DND-41 (cell line): ENCODE measurements at regions not wholly inside any gene's neighbourhood (a gene's known extent, or its start where the extent isn't known, plus 50 kb on each side); places are given as distances from the start of the nearest gene placed in this dataset.

Experiments
- ATAC-seq: fragments of 200-7000 bp; cut with Tn5 transposase; 3 replicates; pipeline ENCODE4 v1.9.1; 2021; ENCODE audit warnings: low read depth; ENCODE audit not compliant: insufficient read depth
- DNase-seq: peaks from one replicate; pipeline ENCODE4 v3.0.0-alpha.2; 2020
- H2AFZ ChIP-seq: 2 replicates; pipeline ENCODE4 v1.6.0; 2012; ENCODE audit warnings: low read depth, low read length
- H3K27ac ChIP-seq: 2 replicates; pipeline ENCODE4 v1.5.1; 2012; ENCODE audit warnings: low read length, inconsistent platforms
- H3K27me3 ChIP-seq: fragments of 200-600 bp; sonication (generic); 2 replicates; pipeline ENCODE4 v1.6.0; 2012; ENCODE audit warnings: low read length, mild to moderate bottlenecking, inconsistent platforms; ENCODE audit not compliant: insufficient read depth, poor library complexity
- H3K36me3 ChIP-seq: 2 replicates; pipeline ENCODE4 v1.5.1; 2012; ENCODE audit warnings: low read length, inconsistent platforms; ENCODE audit not compliant: insufficient read depth
- H3K4me1 ChIP-seq: 2 replicates; pipeline ENCODE4 v1.5.1; 2012; ENCODE audit warnings: mild to moderate bottlenecking, low read length; ENCODE audit not compliant: insufficient read depth
- H3K4me2 ChIP-seq: 2 replicates; pipeline ENCODE4 v1.6.0; 2012; ENCODE audit warnings: mild to moderate bottlenecking, moderate library complexity, low read length, inconsistent platforms; ENCODE audit not compliant: insufficient read depth
- H3K4me3 ChIP-seq, 2 experiments: fragments of 200-600 bp in 1 of 2; shearing (Covaris generic) in 1 of 2; 2 replicates each; pipeline ENCODE4 v1.5.1; 2012 to 2016; ENCODE audit warnings: inconsistent platforms in 2 of 2, low read length in 2 of 2, mild to moderate bottlenecking in 2 of 2, low read depth in 1 of 2, moderate library complexity in 1 of 2
- H3K79me2 ChIP-seq: 2 replicates; pipeline ENCODE4 v1.6.0; 2012; ENCODE audit warnings: low read length, inconsistent platforms; ENCODE audit not compliant: insufficient read depth
- H3K9ac ChIP-seq: 2 replicates; pipeline ENCODE4 v1.6.0; 2012; ENCODE audit warnings: low read depth, mild to moderate bottlenecking, inconsistent platforms, low read length, moderate library complexity
- H3K9me3 ChIP-seq: 2 replicates; pipeline ENCODE4 v1.5.1; 2012; ENCODE audit warnings: low read length, moderate library complexity, mild to moderate bottlenecking, inconsistent platforms; ENCODE audit not compliant: insufficient read depth, severe bottlenecking
- H4K20me1 ChIP-seq: 2 replicates; pipeline ENCODE4 v1.6.0; 2012; ENCODE audit warnings: low read length; ENCODE audit not compliant: insufficient read depth
- CTCF ChIP-seq: IDR thresholded peaks from 2 replicates; pipeline ENCODE4 v1.5.1; 2012; ENCODE audit warnings: borderline replicate concordance, low read length, moderate library complexity, mild to moderate bottlenecking; ENCODE audit not compliant: poor library complexity, severe bottlenecking; ENCODE audit errors: extremely low read depth
- EZH2 ChIP-seq: IDR thresholded peaks from 3 replicates; pipeline ENCODE4 v1.6.1; 2012; ENCODE audit warnings: borderline replicate concordance, low read depth, mild to moderate bottlenecking, moderate library complexity, low read length, inconsistent platforms; ENCODE audit not compliant: severe bottlenecking

DNA sequence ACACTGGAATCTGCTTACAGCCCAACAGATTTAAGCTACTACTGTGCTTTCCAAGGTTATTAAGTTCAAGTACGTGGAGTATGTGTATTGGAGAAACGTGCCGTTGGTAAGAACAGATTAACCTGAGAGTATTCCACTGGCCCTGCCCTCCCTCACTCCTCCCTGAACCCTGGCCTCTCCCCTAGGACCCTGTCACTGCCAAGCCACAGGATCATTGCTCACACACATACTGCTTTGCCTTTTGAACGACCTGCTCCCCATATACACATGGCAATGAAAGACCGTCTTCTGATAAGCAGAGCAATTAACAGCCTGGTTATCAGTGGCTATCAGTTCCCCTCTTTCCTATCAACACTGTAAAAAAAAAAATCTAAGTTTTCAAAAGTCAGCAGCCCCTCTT, 458.9 kb upstream of the DYNLRB2 start:
- H3K9me3 ChIP-seq: no peaks in the 10 kb centered on the region
- H3K4me3 ChIP-seq: no peak overlapping the region
- H3K27ac ChIP-seq: no peak overlapping the region
- H2AFZ ChIP-seq: no peak overlapping the region
- no peaks in the 10 kb centered on the region for H3K36me3 ChIP-seq
- no peaks in the 10 kb centered on the region for H3K4me1 ChIP-seq
- no peaks in the 10 kb centered on the region for H4K20me1 ChIP-seq
- H3K4me2 ChIP-seq: no peak overlapping the region
- no peaks in the 10 kb centered on the region for H3K27me3 ChIP-seq
- no peak for DNase-seq
- no peaks in the 10 kb centered on the region for H3K79me2 ChIP-seq
- ATAC-seq: no peak
- TF ChIP-seq CTCF (no peak), EZH2 (no peak)
- H3K9ac ChIP-seq: no peak overlapping the region

DNA sequence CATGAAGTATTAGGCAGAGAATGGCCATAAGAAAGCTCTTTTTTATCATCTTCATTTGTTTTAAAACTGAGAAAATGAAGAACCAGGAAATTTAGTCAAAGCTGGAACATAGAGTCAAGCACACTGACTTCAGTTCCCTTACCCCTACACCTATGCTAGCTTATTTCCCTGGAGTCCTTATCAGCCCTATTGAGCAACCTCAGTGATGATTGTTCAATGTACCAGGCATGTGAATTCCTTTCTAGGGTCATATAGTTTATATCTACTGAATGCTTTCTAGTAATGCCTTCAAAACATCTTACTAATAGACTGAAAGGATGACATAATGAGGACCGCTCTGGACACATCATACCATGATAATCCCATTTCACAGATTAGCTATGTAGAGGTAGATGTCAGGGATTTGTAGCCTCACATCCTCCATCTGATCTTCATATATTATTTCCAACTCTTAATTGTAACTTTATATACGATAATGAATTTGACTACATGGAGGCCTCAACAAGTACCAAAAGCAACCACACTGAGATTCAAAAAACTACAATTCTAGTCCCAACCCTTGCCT, 460.4 kb upstream of the DYNLRB2 start:
- Histone ChIP-seq H3K27me3 (no peaks in the 10 kb centered on the region), H3K4me2 (no peak overlapping the region), H4K20me1 (no peaks in the 10 kb centered on the region), H3K9me3 (no peaks in the 10 kb centered on the region), H3K4me3 (no peak overlapping the region), H3K36me3 (no peaks in the 10 kb centered on the region), H2AFZ (no peak overlapping the region), H3K79me2 (no peaks in the 10 kb centered on the region), H3K27ac (no peak overlapping the region), H3K9ac (no peak overlapping the region), H3K4me1 (no peaks in the 10 kb centered on the region)
- no peak for TF ChIP-seq EZH2
- DNase-seq: no peak
- ATAC-seq: no peak

- Histone ChIP-seq H3K9me3 (no peaks in the 10 kb centered on the region), H3K27ac (no peak overlapping the region), H3K27me3 (no peaks in the 10 kb centered on the region), H3K4me1 (no peaks in the 10 kb centered on the region), H3K4me3 (no peak overlapping the region), H3K79me2 (no peaks in the 10 kb centered on the region), H3K36me3 (no peaks in the 10 kb centered on the region), H2AFZ (no peak overlapping the region), H3K4me2 (no peak overlapping the region), H3K9ac (no peak overlapping the region), H4K20me1 (no peaks in the 10 kb centered on the region)
- no peak for ATAC-seq
- no peak for TF ChIP-seq EZH2
- TF ChIP-seq CTCF: no peak
- no peak for DNase-seq
These were observed 461.7 kb upstream of the DYNLRB2 start for GRCh38 chr16:80079072-80079471.

- ATAC-seq (no peak), DNase-seq (no peak)
- no peak overlapping the region for H2AFZ ChIP-seq
- no peaks in the 10 kb centered on the region for H3K4me1 ChIP-seq
- no peaks in the 10 kb centered on the region for H3K79me2 ChIP-seq
- TF ChIP-seq EZH2 (no peak), CTCF (no peak)
- H3K4me3 ChIP-seq: no peak overlapping the region
- H3K27ac ChIP-seq: no peak overlapping the region
- no peaks in the 10 kb centered on the region for H3K9me3 ChIP-seq
- no peaks in the 10 kb centered on the region for H4K20me1 ChIP-seq
- H3K9ac ChIP-seq: no peak overlapping the region
- no peak overlapping the region for H3K4me2 ChIP-seq
- no peaks in the 10 kb centered on the region for H3K36me3 ChIP-seq
- H3K27me3 ChIP-seq: no peaks in the 10 kb centered on the region
These were observed 463.1 kb upstream of the DYNLRB2 start for GRCh38 chr16:80077696-80078095.
